OCI-LY3 (cell line): ENCODE measurements at regions not wholly inside any gene's neighbourhood (a gene's known extent, or its start where the extent isn't known, plus 50 kb on each side); places are given as distances from the start of the nearest gene placed in this dataset.

Experiments
- H2AFZ ChIP-seq: fragments of 200-600, 300-600 bp; shearing (Covaris generic); 2 replicates; pipeline ENCODE4 v1.6.0; 2014; ENCODE audit warnings: antibody characterized with exemption, low read depth, low read length
- H3K27ac ChIP-seq: fragments of 200-600, 300-600 bp; sonication (generic); 2 replicates; pipeline ENCODE4 v1.5.1; 2014; ENCODE audit warnings: mild to moderate bottlenecking, low read length, moderate library complexity, mixed read lengths
- H3K27me3 ChIP-seq: fragments of 200-600, 300-600 bp; sonication (generic); 2 replicates; pipeline ENCODE4 v1.6.1; 2014; ENCODE audit warnings: low read depth, low read length, mixed read lengths
- H3K36me3 ChIP-seq: fragments of 200-600, 300-600 bp; sonication (generic); replicated peaks from 2 replicates; pipeline ENCODE3; 2014; ENCODE audit warnings: low read depth, low read length, mixed read lengths
- H3K4me1 ChIP-seq: fragments of 300-600, 200-600 bp; sonication (generic); 2 replicates; pipeline ENCODE4 v1.6.1; 2014; ENCODE audit warnings: low read length, mixed read lengths
- H3K4me2 ChIP-seq: fragments of 200-600, 300-600 bp; sonication (generic); 2 replicates; pipeline ENCODE4 v1.6.1; 2014; ENCODE audit warnings: low read length, mixed read lengths
- H3K4me3 ChIP-seq: fragments of 300-600, 200-600 bp; sonication (generic); 2 replicates; pipeline ENCODE4 v1.5.1; 2014; ENCODE audit warnings: antibody characterized with exemption, mild to moderate bottlenecking, low read length, moderate library complexity
- H3K79me2 ChIP-seq: fragments of 300-600, 200-600 bp; shearing (Covaris generic); 2 replicates; pipeline ENCODE4 v1.6.1; 2014; ENCODE audit warnings: mild to moderate bottlenecking, low read length, mixed read lengths
- H3K9ac ChIP-seq: fragments of 300-600, 200-600 bp; shearing (Covaris generic); 2 replicates; pipeline ENCODE4 v1.6.0; 2014; ENCODE audit warnings: mild to moderate bottlenecking, low read length, moderate library complexity
- H3K9me3 ChIP-seq: fragments of 200-600, 300-600 bp; shearing (Covaris generic); 2 replicates; pipeline ENCODE4 v1.6.1; 2014; ENCODE audit warnings: low read length, mixed read lengths; ENCODE audit not compliant: insufficient read depth
- H4K20me1 ChIP-seq: fragments of 200-600, 300-600 bp; sonication (generic); 2 replicates; pipeline ENCODE4 v1.6.1; 2016; ENCODE audit warnings: low read length, mixed read lengths; ENCODE audit not compliant: insufficient read depth
- CTCF ChIP-seq: fragments of 200-600, 300-600 bp; sonication (generic); IDR thresholded peaks from 2 replicates; pipeline ENCODE4 v1.5.1; 2014; ENCODE audit warnings: antibody characterized with exemption, low read length, low read depth
- EZH2phosphoT487 ChIP-seq: fragments of 200-600 bp; shearing (Covaris generic); IDR thresholded peaks from 2 replicates; pipeline ENCODE4 v1.6.1; 2018; ENCODE audit warnings: antibody characterized with exemption, mixed run types, low read depth

GRCh38 chr12:30829876-30830275 lies 75.1 kb upstream of the CAPRIN2 start:
- no peaks in the 10 kb centered on the region for H3K36me3 ChIP-seq
- no peaks in the 10 kb centered on the region for H3K79me2 ChIP-seq
- H3K27ac ChIP-seq, result no peak overlapping the region
- TF ChIP-seq EZH2phosphoT487, result no peak
- TF ChIP-seq CTCF, result no peak
- H3K4me3 ChIP-seq, result no peak overlapping the region
- no peaks in the 10 kb centered on the region for H4K20me1 ChIP-seq
- no peak overlapping the region for H2AFZ ChIP-seq
- H3K9me3 ChIP-seq, result no peaks in the 10 kb centered on the region
- peaks cover 16% of the 10 kb centered on the region for H3K27me3 ChIP-seq
- H3K9ac ChIP-seq, result no peak overlapping the region
- no peaks in the 10 kb centered on the region for H3K4me1 ChIP-seq
- no peak overlapping the region for H3K4me2 ChIP-seq

- TF ChIP-seq EZH2phosphoT487, result no peak
- TF ChIP-seq CTCF, result no peak
- Histone ChIP-seq H3K4me1 (no peaks in the 10 kb centered on the region), H3K79me2 (no peaks in the 10 kb centered on the region), H4K20me1 (no peaks in the 10 kb centered on the region), H3K4me2 (no peak overlapping the region), H3K9me3 (no peaks in the 10 kb centered on the region), H3K27me3 (peaks cover 11% of the 10 kb centered on the region; the same call in 1 of the 2 replicates), H3K4me3 (no peak overlapping the region), H2AFZ (no peak overlapping the region), H3K9ac (no peak overlapping the region), H3K36me3 (no peaks in the 10 kb centered on the region), H3K27ac (no peak overlapping the region)
Observed at GRCh38 chr12:30828686-30829085, 73.9 kb upstream of the CAPRIN2 start.

GRCh38 chr12:30827101-30828066 lies 72.6 kb upstream of the CAPRIN2 start:
- Histone ChIP-seq H2AFZ (no peak overlapping the region), H3K36me3 (no peaks in the 10 kb centered on the region), H4K20me1 (no peaks in the 10 kb centered on the region), H3K4me1 (no peaks in the 10 kb centered on the region), H3K4me3 (no peak overlapping the region), H3K9me3 (no peaks in the 10 kb centered on the region), H3K79me2 (no peaks in the 10 kb centered on the region), H3K27ac (no peak overlapping the region), H3K4me2 (no peak overlapping the region), H3K27me3 (peaks cover 11% of the 10 kb centered on the region; the same call in 1 of the 2 replicates), H3K9ac (no peak overlapping the region)
- TF ChIP-seq EZH2phosphoT487 (no peak), CTCF (no peak)

GRCh38 chr12:30826276-30826675 lies 71.5 kb upstream of the CAPRIN2 start:
- Histone ChIP-seq H3K4me1 (no peaks in the 10 kb centered on the region), H3K27me3 (peaks cover 11% of the 10 kb centered on the region; the same call in 1 of the 2 replicates), H3K4me2 (no peak overlapping the region), H2AFZ (no peak overlapping the region), H3K27ac (no peak overlapping the region), H3K79me2 (no peaks in the 10 kb centered on the region), H3K9me3 (no peaks in the 10 kb centered on the region), H4K20me1 (no peaks in the 10 kb centered on the region), H3K9ac (no peak overlapping the region), H3K4me3 (no peak overlapping the region), H3K36me3 (no peaks in the 10 kb centered on the region)
- TF ChIP-seq EZH2phosphoT487, result no peak
- no peak for TF ChIP-seq CTCF
